H1 (cell line): ENCODE measurements at regions not wholly inside any gene's neighbourhood (a gene's known extent, or its start where the extent isn't known, plus 50 kb on each side); places are given as distances from the start of the nearest gene placed in this dataset.
A peak's percentile ranks its signal among the peaks of the same experiment; 100 is the strongest.

Experiments used
- CTCF ChIA-PET: fragments of 300-600 bp; sonication (Branson Sonifier 250); formaldehyde crosslinking; loops from one replicate; lab custom pipeline; 2021; ENCODE audit not compliant: partially characterized antibody; lab: Charles Lee
- POLR2A ChIA-PET: fragments of 300-600 bp; sonication (Branson Sonifier 250); formaldehyde crosslinking; loops from one replicate; lab custom pipeline; 2021; ENCODE audit warnings: inconsistent platforms; ENCODE audit not compliant: partially characterized antibody; lab: Charles Lee
- DNase-seq, 2 experiments: peaks; one replicate each; pipeline versions ENCODE4 v3.0.0 to v3.0.0-alpha.2; 2010 to 2022; ENCODE audit warnings: low spot score in 2 of 2, low read depth in 1 of 2, mixed read lengths in 1 of 2
- FAIRE-seq: peaks from 2 replicates; lab custom pipeline; 2011; peaks lifted over from hg19 to GRCh38; lab: Jason Lieb, UNC
- H2AFZ ChIP-seq: 2 replicates; pipeline ENCODE4 v1.8.1; 2012; ENCODE audit warnings: low read length, inconsistent platforms
- H2AK5ac ChIP-seq: 2 replicates; pipeline ENCODE4 v1.6.1; 2013; ENCODE audit warnings: low read depth, low read length
- H2BK120ac ChIP-seq: replicated peaks from 2 replicates; pipeline ENCODE3; 2013; ENCODE audit warnings: low read depth, low read length, inconsistent platforms
- H2BK12ac ChIP-seq: 2 replicates; pipeline ENCODE4 v1.6.1; 2013; ENCODE audit warnings: low read depth, low read length
- H2BK15ac ChIP-seq: 2 replicates; pipeline ENCODE4 v1.6.1; 2013; ENCODE audit warnings: low read length
- H2BK20ac ChIP-seq: 2 replicates; pipeline ENCODE4 v1.6.1; 2013; ENCODE audit warnings: low read length
- H2BK5ac ChIP-seq: 2 replicates; pipeline ENCODE4 v1.6.1; 2013; ENCODE audit warnings: low read depth, low read length
- H3K14ac ChIP-seq: 2 replicates; pipeline ENCODE4 v1.6.1; 2013; ENCODE audit warnings: inconsistent platforms; ENCODE audit not compliant: insufficient read length
- H3K18ac ChIP-seq: 2 replicates; pipeline ENCODE4 v1.6.1; 2013; ENCODE audit warnings: low read length; ENCODE audit errors: extremely low read depth
- H3K23ac ChIP-seq: 2 replicates; pipeline ENCODE4 v1.6.1; 2013; ENCODE audit warnings: inconsistent platforms; ENCODE audit not compliant: insufficient read length
- H3K23me2 ChIP-seq: 2 replicates; pipeline ENCODE4 v1.6.1; 2013; ENCODE audit warnings: low read depth, low read length
- H3K27ac ChIP-seq: 2 replicates; pipeline ENCODE4 v1.6.1; 2011; ENCODE audit warnings: low read depth, low read length, inconsistent platforms
- H3K27me3 ChIP-seq, 4 experiments: replicated peaks in 1 of 4; 1 replicate in 1 of 4; 2 replicates in 3 of 4; pipeline versions ENCODE4 v1.6.1 to v1.8.1; 2011 to 2013; ENCODE audit warnings: low read length in 3 of 4, mild to moderate bottlenecking in 3 of 4, inconsistent platforms in 2 of 4, mixed read lengths in 2 of 4, moderate library complexity in 1 of 4; ENCODE audit not compliant: control insufficient read depth in 3 of 4, insufficient read depth in 3 of 4; ENCODE audit errors: extremely low read depth in 1 of 4
- H3K36me3 ChIP-seq, 4 experiments: 2 replicates each; pipeline versions ENCODE4 v1.6.1 to v1.8.1; 2011 to 2013; ENCODE audit warnings: mild to moderate bottlenecking in 4 of 4, low read length in 3 of 4, moderate library complexity in 2 of 4, control low read depth in 1 of 4, inconsistent platforms in 1 of 4; ENCODE audit not compliant: insufficient read depth in 4 of 4, control insufficient read depth in 2 of 4
- H3K4ac ChIP-seq: replicated peaks from 2 replicates; pipeline ENCODE3; 2013; ENCODE audit warnings: low read length, low read depth, mixed read lengths, inconsistent platforms; ENCODE audit not compliant: insufficient read length
- H3K4me1 ChIP-seq, 4 experiments: replicated peaks in 1 of 4; 1 replicate in 1 of 4; 2 replicates in 3 of 4; pipeline versions ENCODE4 v1.6.1 to v1.8.1; 2011 to 2013; ENCODE audit warnings: low read length in 3 of 4, inconsistent platforms in 2 of 4, mixed read lengths in 1 of 4; ENCODE audit not compliant: insufficient read depth in 4 of 4, control insufficient read depth in 3 of 4
- H3K4me2 ChIP-seq, 2 experiments: 2 replicates each; pipeline versions ENCODE4 v1.6.1 to v1.8.1; 2011 to 2013; ENCODE audit warnings: low read depth in 2 of 2, low read length in 2 of 2, control low read depth in 1 of 2, inconsistent platforms in 1 of 2, mild to moderate bottlenecking in 1 of 2; ENCODE audit not compliant: insufficient read depth in 1 of 2
- H3K4me3 ChIP-seq, 4 experiments: fragments of 200-600, 300-600 bp in 1 of 4; sonication (generic), shearing (Covaris generic), sonication (Bioruptor Twin) in 1 of 4; 2 replicates each; pipeline versions ENCODE4 v1.5.1 to v1.8.1; 2011 to 2016; ENCODE audit warnings: low read length in 4 of 4, low read depth in 3 of 4, control low read depth in 2 of 4, inconsistent platforms in 2 of 4, mild to moderate bottlenecking in 2 of 4, mixed read lengths in 1 of 4, moderate library complexity in 1 of 4; ENCODE audit not compliant: insufficient read depth in 2 of 4; ENCODE audit errors: extremely low read depth in 1 of 4
- H3K56ac ChIP-seq: replicated peaks from 2 replicates; pipeline ENCODE3; 2013; ENCODE audit warnings: low read depth, mild to moderate bottlenecking, mixed read lengths, low read length, inconsistent platforms; ENCODE audit not compliant: insufficient read length
- H3K79me1 ChIP-seq: 2 replicates; pipeline ENCODE4 v1.6.1; 2013; ENCODE audit warnings: low read depth, low read length, control low read depth
- H3K79me2 ChIP-seq, 2 experiments: 2 replicates each; pipeline versions ENCODE4 v1.6.1 to v1.8.1; 2012 to 2013; ENCODE audit warnings: low read length in 2 of 2, mild to moderate bottlenecking in 2 of 2, inconsistent platforms in 1 of 2; ENCODE audit not compliant: insufficient read depth in 2 of 2, control insufficient read depth in 1 of 2
- H3K9ac ChIP-seq, 4 experiments: replicated peaks in 1 of 4; 1 replicate in 1 of 4; 2 replicates in 3 of 4; pipeline versions ENCODE4 v1.6.1 to v1.8.1; 2011 to 2013; ENCODE audit warnings: low read depth in 3 of 4, low read length in 3 of 4, control low read depth in 2 of 4, mild to moderate bottlenecking in 2 of 4, moderate library complexity in 2 of 4, inconsistent platforms in 1 of 4; ENCODE audit errors: extremely low read depth in 1 of 4
- H3K9me3 ChIP-seq, 2 experiments: 2 replicates each; pipeline versions ENCODE4 v1.6.1 to v1.8.1; 2012 to 2013; ENCODE audit warnings: mild to moderate bottlenecking in 2 of 2, moderate library complexity in 2 of 2, control low read depth in 1 of 2, inconsistent platforms in 1 of 2, low read depth in 1 of 2, low read length in 1 of 2, mixed read lengths in 1 of 2; ENCODE audit not compliant: insufficient read depth in 2 of 2
- H4K20me1 ChIP-seq, 2 experiments: replicated peaks in 1 of 2; 2 replicates each; pipeline versions ENCODE3 to v1.8.1; 2011 to 2013; ENCODE audit warnings: inconsistent platforms in 2 of 2, low read length in 2 of 2, mild to moderate bottlenecking in 1 of 2; ENCODE audit not compliant: insufficient read depth in 2 of 2, control insufficient read depth in 1 of 2
- H4K5ac ChIP-seq: 2 replicates; pipeline ENCODE4 v1.6.1; 2013; ENCODE audit warnings: low read length, low read depth, mixed read lengths, inconsistent platforms; ENCODE audit not compliant: insufficient read length
- H4K8ac ChIP-seq: 2 replicates; pipeline ENCODE4 v1.8.0; 2013; ENCODE audit warnings: mild to moderate bottlenecking, moderate library complexity, low read length, inconsistent platforms; ENCODE audit not compliant: insufficient read depth; ENCODE audit errors: extremely low read depth
- H4K91ac ChIP-seq: replicated peaks from 2 replicates; pipeline ENCODE3; 2013; ENCODE audit warnings: low read length, mixed read lengths, inconsistent platforms; ENCODE audit not compliant: insufficient read length
- JUN ChIP-seq: IDR thresholded peaks from 2 replicates; pipeline ENCODE4 v1.6.1; 2011; ENCODE audit warnings: low read depth, mild to moderate bottlenecking, improper control_type of control experiment, low read length
- WGBS, 2 experiments: shearing (Covaris generic) in 1 of 2; methylation state at CpG; one replicate each; pipeline versions ENCODE4 v1.1.6 to v1.1.7; 2013 to 2015; ENCODE audit warnings: low lambda C conversion rate in 2 of 2, mixed read lengths in 2 of 2, inconsistent platforms in 1 of 2, low coverage in 1 of 2, missing lambda C conversion rate in 1 of 2; ENCODE audit not compliant: insufficient replicate concordance in 2 of 2, insufficient coverage in 1 of 2, insufficient read length in 1 of 2; ENCODE audit errors: extremely low coverage in 1 of 2, missing lambda C conversion rate in 1 of 2; 5-methylcytosine and 5-hydroxymethylcytosine counted together
- TF ChIP-seq, protein P1 (sequence below): IDR thresholded peaks from 2 replicates; pipeline ENCODE4 v1.6.1; 2012; ENCODE audit warnings: low read length, inconsistent platforms

DNA sequence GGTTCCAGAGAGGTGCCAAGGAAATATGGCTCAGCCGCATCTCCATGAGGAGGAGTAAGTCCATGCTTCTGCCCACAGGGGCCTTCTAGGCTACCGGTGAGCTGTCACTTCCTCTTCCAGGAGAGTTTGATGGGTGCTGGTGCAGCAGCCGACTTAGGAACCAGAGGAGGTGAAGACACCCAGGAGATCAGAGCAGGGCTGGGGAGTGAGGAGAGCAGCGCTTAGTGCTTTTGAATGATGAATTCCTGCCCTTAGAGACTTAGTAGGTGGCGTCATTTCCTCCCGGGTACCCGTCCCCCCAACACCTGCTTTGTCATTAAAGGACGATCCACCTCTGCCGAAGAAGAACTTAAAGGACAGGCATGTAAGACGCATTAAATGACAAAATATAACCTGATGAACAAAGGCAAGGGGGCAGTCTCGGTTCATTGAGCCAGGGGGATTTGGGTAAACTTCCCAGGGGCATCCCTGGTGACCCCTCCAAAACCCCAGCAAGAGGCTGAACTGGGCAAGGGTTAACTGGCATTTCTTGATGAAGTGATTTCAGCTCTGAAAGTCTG, 67.6 kb downstream of the HES1 start:
- Histone ChIP-seq H3K18ac (peak overlapping the region; percentile 75; the same call in 1 of the 2 replicates), H2AK5ac (no peak overlapping the region), H3K4me1 (peaks cover 7 to 15% (median 11%) of the 10 kb centered on the region in 4 experiments; a peak in 6 of 7 replicates), H4K8ac (0 out of 2 replicates have a peak overlapping the region, but pooled peaks have one; percentile 64), H3K23ac (no peak overlapping the region), H3K9ac (no peak overlapping the region; a peak in 1 of 7 replicates), H2BK15ac (0 out of 2 replicates have a peak overlapping the region, but pooled peaks have one; percentile 40), H3K56ac (no peak overlapping the region), H3K4me3 (peak overlapping the region; percentile 19 to 61 (median 32); a peak in 7 of 8 replicates), H3K79me1 (no peaks in the 10 kb centered on the region), H4K91ac (no peak overlapping the region), H4K5ac (no peak overlapping the region), H2BK20ac (no peak overlapping the region), H3K9me3 (no peaks in the 10 kb centered on the region), H3K36me3 (no peaks in the 10 kb centered on the region), H3K23me2 (peaks cover 10% of the 10 kb centered on the region; the same call in 1 of the 2 replicates)
- FAIRE-seq, result no peak
- POLR2A ChIA-PET, result interaction anchor here (1.0 kb wide), 1 partner anchor 8 kb away, joined by 3 read pairs; no protein-coding TSS in a partner anchor
- no peak for TF ChIP-seq JUN
- TF ChIP-seq, protein P1, sequence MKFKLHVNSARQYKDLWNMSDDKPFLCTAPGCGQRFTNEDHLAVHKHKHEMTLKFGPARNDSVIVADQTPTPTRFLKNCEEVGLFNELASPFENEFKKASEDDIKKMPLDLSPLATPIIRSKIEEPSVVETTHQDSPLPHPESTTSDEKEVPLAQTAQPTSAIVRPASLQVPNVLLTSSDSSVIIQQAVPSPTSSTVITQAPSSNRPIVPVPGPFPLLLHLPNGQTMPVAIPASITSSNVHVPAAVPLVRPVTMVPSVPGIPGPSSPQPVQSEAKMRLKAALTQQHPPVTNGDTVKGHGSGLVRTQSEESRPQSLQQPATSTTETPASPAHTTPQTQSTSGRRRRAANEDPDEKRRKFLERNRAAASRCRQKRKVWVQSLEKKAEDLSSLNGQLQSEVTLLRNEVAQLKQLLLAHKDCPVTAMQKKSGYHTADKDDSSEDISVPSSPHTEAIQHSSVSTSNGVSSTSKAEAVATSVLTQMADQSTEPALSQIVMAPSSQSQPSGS, result 0 out of 2 replicates have a peak, but pooled peaks have one; percentile 16
- TF ChIP-seq, all 59 proteins: peak for 1
- Histone ChIP-seq H3K4me2 (peak overlapping the region; percentile 49 to 69), H2BK120ac (no peak overlapping the region), H2AFZ (no peak overlapping the region), H3K27ac (no peak overlapping the region), H3K4ac (no peak overlapping the region), H4K20me1 (no peaks in the 10 kb centered on the region), H3K14ac (no peak overlapping the region), H2BK5ac (no peak overlapping the region), H2BK12ac (no peak overlapping the region), H3K79me2 (no peaks in the 10 kb centered on the region), H3K27me3 (peaks cover 0 to 16% (median 12%) of the 10 kb centered on the region in 4 experiments; a peak in 5 of 7 replicates)
- DNase-seq, result peak in 1 of 2 experiments; percentile 47
- WGBS, 2 experiments, result 38% methylated on average over 11 of the region's 11 CpGs; no CpG with 5 or more reads in 1 of the 2 experiments
- CTCF ChIA-PET, result interaction anchor here (1.0 to 1.6 kb wide), 4 partner anchors 23 to 422 kb away, joined by 3 to 5 read pairs (median 4); no protein-coding TSS in a partner anchor
